ENCODE measurements at regions not wholly inside any gene's neighbourhood (a gene's known extent, or its start where the extent isn't known, plus 50 kb on each side); places are given as distances from the start of the nearest gene placed in this dataset.

DNA sequence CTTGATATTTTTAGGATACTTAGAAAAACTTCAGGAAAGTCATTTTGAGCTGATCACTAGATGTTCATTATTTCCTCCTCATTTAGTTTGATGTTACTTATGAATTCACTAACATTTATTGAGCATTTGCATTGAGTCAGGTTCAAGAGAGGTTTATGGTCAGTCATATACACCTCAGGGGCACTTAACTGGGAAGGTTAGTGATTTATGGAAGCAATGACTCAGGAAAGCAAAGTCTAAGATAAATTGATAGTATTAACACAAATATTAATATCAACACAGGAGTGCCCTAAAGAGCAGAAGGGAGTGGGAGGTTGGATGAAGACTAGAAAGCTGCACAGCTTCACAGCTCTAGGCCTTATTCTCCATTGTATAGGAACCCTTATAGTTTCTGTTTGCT, 177.0 kb upstream of the TNFAIP3 start:
- TF ChIP-seq CSDC2 (CRISPR knock-in tag; IDR thresholded peaks at IDR 0.05), result no peak
- no peak for TF ChIP-seq PPARA (CRISPR knock-in tag; IDR thresholded peaks at IDR 0.05; ENCODE audit: borderline replicate concordance)
- no peak for TF ChIP-seq ZC3H10 (CRISPR knock-in tag; IDR thresholded peaks at IDR 0.05)
- TF ChIP-seq GLIS3 (CRISPR knock-in tag; IDR thresholded peaks at IDR 0.05), result no peak
- no peak for TF ChIP-seq ARNTL (CRISPR knock-in tag; IDR thresholded peaks at IDR 0.05; ENCODE audit: borderline replicate concordance, low read depth)
- TF ChIP-seq ZNF565 (CRISPR knock-in tag; conservative IDR thresholded peaks at IDR 0.05; ENCODE audit: low read depth), result no peak
- no peak for TF ChIP-seq RARB (CRISPR knock-in tag; IDR thresholded peaks at IDR 0.05)
- TF ChIP-seq, protein P1, sequence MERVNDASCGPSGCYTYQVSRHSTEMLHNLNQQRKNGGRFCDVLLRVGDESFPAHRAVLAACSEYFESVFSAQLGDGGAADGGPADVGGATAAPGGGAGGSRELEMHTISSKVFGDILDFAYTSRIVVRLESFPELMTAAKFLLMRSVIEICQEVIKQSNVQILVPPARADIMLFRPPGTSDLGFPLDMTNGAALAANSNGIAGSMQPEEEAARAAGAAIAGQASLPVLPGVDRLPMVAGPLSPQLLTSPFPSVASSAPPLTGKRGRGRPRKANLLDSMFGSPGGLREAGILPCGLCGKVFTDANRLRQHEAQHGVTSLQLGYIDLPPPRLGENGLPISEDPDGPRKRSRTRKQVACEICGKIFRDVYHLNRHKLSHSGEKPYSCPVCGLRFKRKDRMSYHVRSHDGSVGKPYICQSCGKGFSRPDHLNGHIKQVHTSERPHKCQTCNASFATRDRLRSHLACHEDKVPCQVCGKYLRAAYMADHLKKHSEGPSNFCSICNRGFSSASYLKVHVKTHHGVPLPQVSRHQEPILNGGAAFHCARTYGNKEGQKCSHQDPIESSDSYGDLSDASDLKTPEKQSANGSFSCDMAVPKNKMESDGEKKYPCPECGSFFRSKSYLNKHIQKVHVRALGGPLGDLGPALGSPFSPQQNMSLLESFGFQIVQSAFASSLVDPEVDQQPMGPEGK (CRISPR knock-in tag; IDR thresholded peaks at IDR 0.05; ENCODE audit: borderline replicate concordance), result no peak
- TF ChIP-seq ISL1 (CRISPR knock-in tag; IDR thresholded peaks at IDR 0.05), result no peak
- no peak for TF ChIP-seq TCF4 (CRISPR knock-in tag; IDR thresholded peaks at IDR 0.05; ENCODE audit: borderline replicate concordance)
- TF ChIP-seq ZFP30 (CRISPR knock-in tag; IDR thresholded peaks at IDR 0.05), result no peak
- no peak for TF ChIP-seq ZFP3 (CRISPR knock-in tag; IDR thresholded peaks at IDR 0.05)
- no peak for TF ChIP-seq ESRRG (CRISPR knock-in tag; IDR thresholded peaks at IDR 0.05)
